Activated CD4-positive, CD25-positive, alpha-beta regulatory T cell treated with anti-CD3 and anti-CD28 coated beads, Interleukin-2, amount 50 U/mL, for 72 hours (primary cell): ENCODE measurements at regions not wholly inside any gene's neighbourhood (a gene's known extent, or its start where the extent isn't known, plus 50 kb on each side); places are given as distances from the start of the nearest gene placed in this dataset.

ENCODE experiments used
- DNase-seq: peaks from one replicate; pipeline ENCODE4 v3.0.0; 2021

DNA sequence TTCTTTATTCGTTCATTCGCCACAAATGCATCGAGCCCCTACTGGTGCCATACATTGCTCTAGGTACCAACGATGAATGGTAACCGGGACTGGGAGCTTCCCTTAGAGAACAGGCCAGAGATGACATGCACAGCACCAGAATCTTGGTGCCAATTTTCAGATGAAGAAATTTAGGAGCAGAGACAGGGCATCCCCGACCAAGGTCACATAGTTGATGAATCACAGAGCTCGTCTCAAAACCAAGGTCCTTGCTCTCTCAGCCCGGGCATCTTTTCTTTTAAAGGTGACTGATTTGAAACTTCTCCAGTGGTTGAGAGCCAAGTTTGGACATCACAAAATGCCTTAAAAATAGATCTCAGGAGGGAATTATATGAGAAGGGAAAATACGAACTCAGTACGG lies 73.2 kb upstream of the C16orf82 start:
- DNase-seq = no peak

DNA sequence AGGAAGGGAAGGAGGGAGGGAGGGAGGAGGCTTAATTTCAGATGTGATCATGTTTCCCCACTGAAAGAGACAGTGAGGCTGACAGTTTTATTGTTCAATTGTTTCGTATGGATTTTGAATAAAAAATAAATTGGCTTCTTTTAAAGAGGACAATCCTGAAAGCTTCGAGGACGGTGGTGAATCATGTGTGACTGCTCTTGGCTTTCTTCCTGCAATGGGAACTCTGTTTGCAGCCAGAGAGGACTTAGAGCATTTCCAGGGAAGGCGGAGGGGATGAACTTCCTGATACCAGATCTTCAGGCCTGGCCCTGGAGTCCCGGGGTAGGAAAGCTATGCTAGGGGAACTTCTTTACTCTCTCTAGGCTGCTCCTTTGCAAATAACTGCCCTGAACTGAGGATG lies 72.8 kb upstream of the C16orf82 start:
- no peak for DNase-seq

- DNase-seq = no peak
Measured at GRCh38 chr16:26995522-26995921, 71.2 kb upstream of the C16orf82 start.

- DNase-seq = no peak
Measured at GRCh38 chr16:27005386-27005785, 61.3 kb upstream of the C16orf82 start.
